ENCODE measurements at regions not wholly inside any gene's neighbourhood (a gene's known extent, or its start where the extent isn't known, plus 50 kb on each side); places are given as distances from the start of the nearest gene placed in this dataset.
"Not testable (repeated sequence)": the region's sequence is repeated elsewhere in the genome, so short reads cannot be mapped to it uniquely, and the experiment has no call there.

DNA sequence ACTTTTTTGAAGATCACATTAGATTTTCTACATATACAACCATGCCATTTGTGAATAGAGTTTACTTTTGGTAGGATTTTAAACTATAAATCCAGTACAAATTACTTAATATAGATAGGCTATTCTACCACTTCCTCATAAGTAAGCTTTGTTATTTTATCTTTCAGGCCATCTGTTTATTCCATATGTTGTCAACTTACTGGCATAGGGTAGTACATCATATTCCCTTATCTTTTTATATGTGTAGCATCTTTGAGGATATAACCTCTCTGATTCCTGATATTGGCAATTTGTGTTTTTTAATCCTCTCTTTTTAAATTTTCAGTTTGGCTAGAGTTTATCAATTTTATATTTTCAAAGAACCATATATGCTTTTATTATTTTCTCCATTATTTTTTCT, 515.4 kb downstream of the DIPK2A start:
- no peaks in the 10 kb centered on the region for H3K4me1 ChIP-seq (ENCODE audit: control insufficient read depth in 3 of 3, insufficient read depth in 2 of 3, low read depth in 1 of 3, low read length in 2 of 3)
- DNase-seq = no peak
- H3K4me3 ChIP-seq (ENCODE audit: low read depth in 1 of 3, low read length in 3 of 3) = no peak overlapping the region
- no peak for FAIRE-seq
- H3K27me3 ChIP-seq (ENCODE audit: control insufficient read depth in 3 of 3, insufficient read depth in 3 of 3, low read length in 3 of 3) = no peaks in the 10 kb centered on the region
- H3K36me3 ChIP-seq (ENCODE audit: control insufficient read depth in 3 of 3, insufficient read depth in 2 of 3, low read depth in 1 of 3, low read length in 3 of 3) = no peaks in the 10 kb centered on the region
- no peak overlapping the region for H3K27ac ChIP-seq (ENCODE audit: low read depth in 1 of 3, low read length in 2 of 3)
- no peaks in the 10 kb centered on the region for H3K9me3 ChIP-seq (ENCODE audit: control insufficient read depth in 2 of 2, insufficient read depth in 1 of 2, low read depth in 1 of 2, low read length in 1 of 2)

GRCh38 chr3:144488927-144489326, 517.3 kb downstream of the DIPK2A start:
- DNase-seq (no peak), FAIRE-seq (no peak)
- Histone ChIP-seq H3K9me3 (ENCODE audit: control insufficient read depth in 2 of 2, insufficient read depth in 1 of 2, low read depth in 1 of 2, low read length in 1 of 2) (no peaks in the 10 kb centered on the region), H3K27me3 (ENCODE audit: control insufficient read depth in 3 of 3, insufficient read depth in 3 of 3, low read length in 3 of 3) (no peaks in the 10 kb centered on the region), H3K27ac (ENCODE audit: low read depth in 1 of 3, low read length in 2 of 3) (no peak overlapping the region), H3K4me3 (ENCODE audit: low read depth in 1 of 3, low read length in 3 of 3) (no peak overlapping the region), H3K4me1 (ENCODE audit: control insufficient read depth in 3 of 3, insufficient read depth in 2 of 3, low read depth in 1 of 3, low read length in 2 of 3) (no peaks in the 10 kb centered on the region), H3K36me3 (ENCODE audit: control insufficient read depth in 3 of 3, insufficient read depth in 2 of 3, low read depth in 1 of 3, low read length in 3 of 3) (no peaks in the 10 kb centered on the region)

GRCh38 chr3:144491333-144491732, 519.7 kb downstream of the DIPK2A start:
- no peak overlapping the region for H3K4me3 ChIP-seq (ENCODE audit: low read depth in 1 of 3, low read length in 3 of 3)
- no peaks in the 10 kb centered on the region for H3K4me1 ChIP-seq (ENCODE audit: control insufficient read depth in 3 of 3, insufficient read depth in 2 of 3, low read depth in 1 of 3, low read length in 2 of 3)
- no peaks in the 10 kb centered on the region for H3K27me3 ChIP-seq (ENCODE audit: control insufficient read depth in 3 of 3, insufficient read depth in 3 of 3, low read length in 3 of 3)
- no peak overlapping the region for H3K27ac ChIP-seq (ENCODE audit: low read depth in 1 of 3, low read length in 2 of 3)
- FAIRE-seq (no peak), DNase-seq (no peak)
- no peaks in the 10 kb centered on the region for H3K9me3 ChIP-seq (ENCODE audit: control insufficient read depth in 2 of 2, insufficient read depth in 1 of 2, low read depth in 1 of 2, low read length in 1 of 2)
- H3K36me3 ChIP-seq (ENCODE audit: control insufficient read depth in 3 of 3, insufficient read depth in 2 of 3, low read depth in 1 of 3, low read length in 3 of 3) = no peaks in the 10 kb centered on the region

DNA sequence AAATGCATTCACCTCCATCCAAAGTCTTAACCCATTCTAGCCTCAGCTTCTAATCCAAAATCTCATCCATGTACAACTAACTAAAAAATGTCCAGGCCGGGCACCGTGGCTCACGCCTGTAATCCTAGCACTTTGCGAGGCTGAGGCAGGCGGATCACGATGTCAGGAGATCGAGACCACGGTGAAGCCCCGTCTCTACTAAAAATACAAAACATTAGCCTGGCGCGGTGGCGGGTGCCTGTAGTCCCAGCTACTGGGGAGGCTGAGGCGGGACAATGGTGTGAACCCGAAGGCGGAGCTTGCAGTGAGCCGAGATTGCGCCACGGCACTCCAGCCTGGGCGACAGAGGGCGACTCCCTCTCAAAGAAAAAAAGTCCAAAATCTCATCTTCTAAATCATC, 523.0 kb downstream of the DIPK2A start:
- H3K4me1 ChIP-seq (ENCODE audit: control insufficient read depth in 3 of 3, insufficient read depth in 2 of 3, low read depth in 1 of 3, low read length in 2 of 3); H3K4me3 ChIP-seq (ENCODE audit: low read depth in 1 of 3, low read length in 3 of 3); DNase-seq; H3K9me3 ChIP-seq (ENCODE audit: control insufficient read depth in 2 of 2, insufficient read depth in 1 of 2, low read depth in 1 of 2, low read length in 1 of 2); H3K27me3 ChIP-seq (ENCODE audit: control insufficient read depth in 3 of 3, insufficient read depth in 3 of 3, low read length in 3 of 3); FAIRE-seq; H3K36me3 ChIP-seq (ENCODE audit: control insufficient read depth in 3 of 3, insufficient read depth in 2 of 3, low read depth in 1 of 3, low read length in 3 of 3); H3K27ac ChIP-seq (ENCODE audit: low read depth in 1 of 3, low read length in 2 of 3): not testable (repeated sequence)
- 89 to 92% (median 92%) methylated on average over 20 of the region's 20 CpGs for WGBS, 3 donors

DNA sequence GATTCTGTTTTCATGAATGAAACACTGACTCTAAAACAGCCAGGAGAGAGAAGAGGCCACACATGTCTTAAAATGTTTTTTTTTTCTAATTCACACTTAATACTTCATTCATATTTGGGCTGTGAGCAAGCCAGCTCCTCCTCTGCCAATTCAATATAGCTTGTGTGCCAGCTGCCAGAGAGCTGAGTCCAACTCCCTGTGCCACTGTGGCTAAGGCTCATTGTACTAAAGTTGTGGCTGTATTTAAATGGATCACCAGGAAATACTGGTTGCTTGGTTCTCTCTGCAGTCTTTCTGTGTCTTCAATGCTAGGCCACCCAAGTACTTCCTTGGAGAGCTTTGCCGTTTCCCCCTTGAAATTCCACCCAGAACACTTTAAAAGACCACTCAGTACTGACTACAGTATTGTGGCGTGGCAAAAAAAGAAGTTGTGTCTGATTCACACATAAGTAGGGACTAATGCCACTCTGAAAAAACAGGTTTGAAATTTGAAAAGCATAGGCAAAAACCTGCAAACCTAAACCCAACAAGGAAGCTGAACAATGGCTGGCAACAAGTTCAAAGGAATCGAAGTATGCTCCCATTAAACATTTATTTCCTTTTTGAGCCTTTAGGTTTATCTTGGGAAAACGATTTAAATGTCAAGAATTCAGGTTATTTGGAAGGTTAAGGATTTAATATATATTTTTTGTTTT, 524.7 kb downstream of the DIPK2A start:
- Histone ChIP-seq H3K9me3 (ENCODE audit: control insufficient read depth in 2 of 2, insufficient read depth in 1 of 2, low read depth in 1 of 2, low read length in 1 of 2) (no peaks in the 10 kb centered on the region), H3K4me1 (ENCODE audit: control insufficient read depth in 3 of 3, insufficient read depth in 2 of 3, low read depth in 1 of 3, low read length in 2 of 3) (no peaks in the 10 kb centered on the region), H3K27me3 (ENCODE audit: control insufficient read depth in 3 of 3, insufficient read depth in 3 of 3, low read length in 3 of 3) (no peaks in the 10 kb centered on the region), H3K36me3 (ENCODE audit: control insufficient read depth in 3 of 3, insufficient read depth in 2 of 3, low read depth in 1 of 3, low read length in 3 of 3) (no peaks in the 10 kb centered on the region), H3K27ac (ENCODE audit: low read depth in 1 of 3, low read length in 2 of 3) (no peak overlapping the region), H3K4me3 (ENCODE audit: low read depth in 1 of 3, low read length in 3 of 3) (no peak overlapping the region)
- DNase-seq (no peak), FAIRE-seq (no peak)
- 61 to 66% (median 63%) methylated on average over 4 of the region's 4 CpGs for WGBS, 3 donors

- DNase-seq = no peak
- no peak for FAIRE-seq
- Histone ChIP-seq H3K9me3 (ENCODE audit: control insufficient read depth in 2 of 2, insufficient read depth in 1 of 2, low read depth in 1 of 2, low read length in 1 of 2) (no peaks in the 10 kb centered on the region), H3K4me3 (ENCODE audit: low read depth in 1 of 3, low read length in 3 of 3) (no peak overlapping the region), H3K27ac (ENCODE audit: low read depth in 1 of 3, low read length in 2 of 3) (no peak overlapping the region), H3K27me3 (ENCODE audit: control insufficient read depth in 3 of 3, insufficient read depth in 3 of 3, low read length in 3 of 3) (no peaks in the 10 kb centered on the region), H3K4me1 (ENCODE audit: control insufficient read depth in 3 of 3, insufficient read depth in 2 of 3, low read depth in 1 of 3, low read length in 2 of 3) (no peaks in the 10 kb centered on the region), H3K36me3 (ENCODE audit: control insufficient read depth in 3 of 3, insufficient read depth in 2 of 3, low read depth in 1 of 3, low read length in 3 of 3) (no peaks in the 10 kb centered on the region)
- WGBS, 3 donors = 84 to 94% (median 92%) methylated on average over 2 of the region's 2 CpGs
These were observed 525.8 kb downstream of the DIPK2A start for GRCh38 chr3:144497452-144497851.

DNA sequence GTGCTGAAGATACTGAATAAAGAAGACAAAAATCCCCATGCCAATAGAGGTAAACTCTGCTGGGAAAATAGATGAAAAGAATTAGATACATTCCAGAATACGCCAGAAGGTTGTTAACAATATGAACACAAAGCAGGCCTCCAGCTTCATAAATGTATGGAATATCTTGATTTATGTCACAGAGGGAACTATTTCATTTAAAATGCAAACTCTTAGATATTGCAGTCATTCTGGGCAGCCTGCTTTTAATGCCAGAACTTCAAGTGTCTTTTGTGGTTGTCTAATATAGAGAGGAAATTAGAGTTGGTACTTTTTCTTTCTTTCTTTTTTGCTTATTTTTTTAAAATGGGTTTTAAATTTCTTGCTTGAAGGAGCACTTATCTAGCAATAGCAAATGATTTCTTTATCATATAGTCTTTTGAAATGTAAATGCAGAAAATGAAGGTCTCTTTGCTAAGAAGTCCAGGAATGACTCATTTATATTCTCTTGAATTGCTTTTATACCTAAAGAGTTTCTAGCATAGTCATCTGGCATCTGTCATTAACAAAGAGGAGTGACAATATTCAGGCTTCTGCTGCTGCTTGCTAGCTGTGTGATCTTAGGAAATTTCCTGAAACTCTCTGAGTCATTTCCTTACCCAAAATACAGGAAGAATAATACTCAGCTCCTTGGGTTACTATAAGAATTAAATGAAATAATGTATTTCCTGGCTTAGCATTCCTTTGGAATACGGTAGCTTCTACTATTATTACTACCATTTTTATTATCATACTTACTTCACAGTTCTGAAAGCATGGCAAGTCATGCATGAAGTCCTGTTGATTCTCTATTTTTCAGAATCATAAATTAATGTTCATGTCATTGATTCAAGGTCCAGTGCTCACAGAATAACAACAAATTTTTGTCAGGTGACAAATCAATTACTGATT, 527.6 kb downstream of the DIPK2A start:
- no peak overlapping the region for H3K27ac ChIP-seq (ENCODE audit: low read depth in 1 of 3, low read length in 2 of 3)
- no peak overlapping the region for H3K4me3 ChIP-seq (ENCODE audit: low read depth in 1 of 3, low read length in 3 of 3)
- 40 to 47% (median 42%) methylated on average over 2 of the region's 2 CpGs for WGBS, 3 donors
- no peaks in the 10 kb centered on the region for H3K36me3 ChIP-seq (ENCODE audit: control insufficient read depth in 3 of 3, insufficient read depth in 2 of 3, low read depth in 1 of 3, low read length in 3 of 3)
- no peaks in the 10 kb centered on the region for H3K27me3 ChIP-seq (ENCODE audit: control insufficient read depth in 3 of 3, insufficient read depth in 3 of 3, low read length in 3 of 3)
- DNase-seq = no peak
- no peak for FAIRE-seq
- no peaks in the 10 kb centered on the region for H3K9me3 ChIP-seq (ENCODE audit: control insufficient read depth in 2 of 2, insufficient read depth in 1 of 2, low read depth in 1 of 2, low read length in 1 of 2)
- H3K4me1 ChIP-seq (ENCODE audit: control insufficient read depth in 3 of 3, insufficient read depth in 2 of 3, low read depth in 1 of 3, low read length in 2 of 3) = no peaks in the 10 kb centered on the region

- Histone ChIP-seq H3K27ac (ENCODE audit: low read depth in 1 of 3, low read length in 2 of 3) (no peak overlapping the region), H3K36me3 (ENCODE audit: control insufficient read depth in 3 of 3, insufficient read depth in 2 of 3, low read depth in 1 of 3, low read length in 3 of 3) (no peaks in the 10 kb centered on the region), H3K9me3 (ENCODE audit: control insufficient read depth in 2 of 2, insufficient read depth in 1 of 2, low read depth in 1 of 2, low read length in 1 of 2) (no peaks in the 10 kb centered on the region), H3K4me1 (ENCODE audit: control insufficient read depth in 3 of 3, insufficient read depth in 2 of 3, low read depth in 1 of 3, low read length in 2 of 3) (no peaks in the 10 kb centered on the region), H3K27me3 (ENCODE audit: control insufficient read depth in 3 of 3, insufficient read depth in 3 of 3, low read length in 3 of 3) (no peaks in the 10 kb centered on the region), H3K4me3 (ENCODE audit: low read depth in 1 of 3, low read length in 3 of 3) (no peak overlapping the region)
- 71 to 91% (median 79%) methylated on average over 1 of the region's 1 CpG for WGBS, 3 donors
- FAIRE-seq = no peak
- no peak for DNase-seq
These were observed 529.8 kb downstream of the DIPK2A start for GRCh38 chr3:144501467-144501866.

All from small intestine (tissue), 7 donors.